Lung microvascular endothelial cell (primary cell): ENCODE measurements at regions not wholly inside any gene's neighbourhood (a gene's known extent, or its start where the extent isn't known, plus 50 kb on each side); places are given as distances from the start of the nearest gene placed in this dataset.

ENCODE experiments used
- DNase-seq, 2 donors: peaks; one replicate each; pipeline versions ENCODE4 v3.0.0 to v3.0.0-alpha.2; 2010; ENCODE audit warnings: low read depth in 2 of 2

GRCh38 chr13:76750126-76750525 lies 136.1 kb downstream of the KCTD12 start:
- no peak for DNase-seq

GRCh38 chr13:76745261-76746200 lies 140.7 kb downstream of the KCTD12 start:
- DNase-seq: peak; percentile 29 to 45

GRCh38 chr13:76741624-76742023 lies 144.6 kb downstream of the KCTD12 start:
- no peak for DNase-seq

GRCh38 chr13:76741046-76741445 lies 145.2 kb downstream of the KCTD12 start:
- no peak for DNase-seq

- no peak for DNase-seq
These were observed 147.6 kb downstream of the KCTD12 start for GRCh38 chr13:76738616-76739015.

GRCh38 chr13:76737526-76737925 lies 148.7 kb downstream of the KCTD12 start:
- no peak for DNase-seq

- no peak for DNase-seq
These were observed 150.6 kb downstream of the KCTD12 start for GRCh38 chr13:76735641-76736040.

- DNase-seq: no peak
These were observed 152.5 kb downstream of the KCTD12 start for GRCh38 chr13:76733671-76734070.

GRCh38 chr13:76732367-76732766 lies 153.8 kb downstream of the KCTD12 start:
- no peak for DNase-seq

- peak; percentile 93 to 94 for DNase-seq
These were observed 156.0 kb downstream of the KCTD12 start for GRCh38 chr13:76730220-76730619.

GRCh38 chr13:76729691-76730090 lies 156.5 kb downstream of the KCTD12 start:
- DNase-seq: peak in 1 of 2 donors; percentile 42

- DNase-seq: peak in 1 of 2 donors; percentile 8
These were observed 160.3 kb downstream of the KCTD12 start for GRCh38 chr13:76725896-76726295.

GRCh38 chr13:76725211-76725610 lies 161.0 kb downstream of the KCTD12 start:
- DNase-seq: peak; percentile 71 to 88

GRCh38 chr13:76724421-76724820 lies 161.8 kb downstream of the KCTD12 start:
- peak in 1 of 2 donors; percentile 16 for DNase-seq

GRCh38 chr13:76723551-76724232 lies 162.5 kb downstream of the KCTD12 start:
- DNase-seq: peak; percentile 85 to 99

- DNase-seq: no peak
These were observed 163.4 kb downstream of the KCTD12 start for GRCh38 chr13:76722782-76723181.

- DNase-seq: no peak
These were observed 165.4 kb downstream of the KCTD12 start for GRCh38 chr13:76720821-76721220.

GRCh38 chr13:76720416-76720815 lies 165.8 kb downstream of the KCTD12 start:
- DNase-seq: no peak

GRCh38 chr13:76719955-76720354 lies 166.2 kb downstream of the KCTD12 start:
- DNase-seq: no peak

GRCh38 chr13:76717092-76717491 lies 169.1 kb downstream of the KCTD12 start:
- no peak for DNase-seq

GRCh38 chr13:76715621-76716020 lies 170.6 kb downstream of the KCTD12 start:
- no peak for DNase-seq

- no peak for DNase-seq
These were observed 171.1 kb downstream of the KCTD12 start for GRCh38 chr13:76715075-76715474.

GRCh38 chr13:76713280-76713679 lies 172.9 kb downstream of the KCTD12 start:
- DNase-seq: peak in 1 of 2 donors; percentile 47
